ENCODE measurements at regions not wholly inside any gene's neighbourhood (a gene's known extent, or its start where the extent isn't known, plus 50 kb on each side); places are given as distances from the start of the nearest gene placed in this dataset.
"Not testable (repeated sequence)": the region's sequence is repeated elsewhere in the genome, so short reads cannot be mapped to it uniquely, and the experiment has no call there.

- DNase-seq: no peak
These were observed 65.4 kb upstream of the HAND1 start for GRCh38 chr5:154543380-154543779.

DNA sequence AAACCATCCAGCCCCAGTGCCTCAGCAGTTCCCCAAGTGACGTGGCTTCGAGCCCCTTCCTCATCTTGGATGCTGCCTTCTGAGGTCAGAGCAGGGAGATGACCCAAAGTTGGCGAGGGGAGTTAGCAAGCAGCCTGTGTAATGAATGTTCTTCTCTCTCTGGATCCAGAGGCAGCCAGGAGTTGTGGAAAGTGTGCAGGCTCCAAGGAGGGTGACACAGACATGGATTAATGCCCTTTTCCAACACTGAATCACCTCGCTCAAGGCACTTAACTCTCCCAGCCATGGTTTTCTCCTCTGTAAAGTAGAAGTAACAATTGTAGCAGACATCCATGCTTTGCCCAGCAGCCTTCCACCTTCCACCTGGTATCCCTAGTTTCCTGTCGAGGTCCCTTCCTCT is 64.6 kb upstream of the HAND1 start:
- DNase-seq: no peak

DNA sequence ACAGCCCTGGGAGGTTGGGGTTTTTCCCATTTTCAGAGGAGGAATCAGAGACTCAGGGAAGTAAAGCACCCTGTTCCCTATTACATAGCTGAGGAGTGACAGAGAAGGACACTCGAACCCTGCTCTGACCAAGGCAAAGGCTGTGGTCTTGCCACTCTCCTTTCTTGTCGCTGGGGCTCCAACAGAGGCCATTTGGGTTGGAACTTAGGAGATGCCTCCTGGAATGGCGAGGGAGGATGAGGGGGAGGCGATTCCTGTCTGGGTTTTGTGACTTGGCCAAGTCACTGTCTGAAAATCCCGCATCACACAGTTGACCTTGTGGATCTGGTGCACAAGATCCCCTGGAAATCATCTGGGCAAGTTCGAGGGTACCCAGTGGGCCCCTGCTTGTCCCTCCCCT is 64.0 kb upstream of the HAND1 start:
- DNase-seq: no peak

DNA sequence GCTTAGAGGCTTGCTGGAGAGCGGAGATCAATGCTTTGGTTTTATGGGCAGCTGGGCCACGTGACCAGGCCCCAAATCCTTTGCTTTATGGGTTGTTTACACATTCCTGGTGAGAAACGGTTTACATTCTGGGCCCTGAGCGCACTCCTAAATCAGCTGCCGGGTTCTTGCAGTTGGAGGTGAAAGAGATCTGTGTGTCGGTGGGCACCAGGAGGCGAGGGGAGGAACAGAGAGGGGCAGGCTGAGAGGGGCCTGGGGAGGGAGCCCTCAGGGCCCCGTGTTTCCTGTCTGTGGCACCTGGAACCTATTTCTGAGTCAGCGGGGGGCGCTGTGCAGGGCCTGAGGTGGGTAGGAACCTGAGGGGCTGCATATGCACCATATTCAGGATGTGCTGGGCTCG is 63.5 kb upstream of the HAND1 start:
- no peak for DNase-seq

- DNase-seq: no peak
These were observed 62.6 kb upstream of the HAND1 start for GRCh38 chr5:154540600-154540999.

DNA sequence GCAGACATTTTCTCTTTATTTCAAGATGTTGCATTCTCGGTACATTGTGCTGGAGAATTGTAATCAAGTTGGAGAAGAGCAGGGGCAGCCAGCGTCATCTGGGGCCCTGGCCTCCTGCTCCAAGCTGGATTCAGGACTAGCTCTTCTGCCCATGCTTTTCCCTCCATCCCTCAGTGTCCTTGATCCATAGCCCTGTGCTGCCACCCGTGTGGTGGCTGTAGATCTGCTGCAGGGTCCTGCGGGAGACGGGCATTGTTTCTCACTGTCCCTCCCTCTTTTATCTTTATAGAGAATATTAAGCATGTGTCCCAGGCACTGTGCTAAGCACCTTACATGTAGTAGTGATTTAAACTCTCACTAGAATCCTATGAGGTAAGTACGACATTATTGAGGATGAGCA is 60.5 kb upstream of the HAND1 start:
- no peak for DNase-seq

- DNase-seq: not testable (repeated sequence)
These were observed 58.4 kb upstream of the HAND1 start for GRCh38 chr5:154536439-154536838.

- DNase-seq: no peak
These were observed 57.5 kb upstream of the HAND1 start for GRCh38 chr5:154535535-154535934.

- no peak for DNase-seq
These were observed 56.5 kb upstream of the HAND1 start for GRCh38 chr5:154534457-154535050.

- DNase-seq: no peak
These were observed 51.3 kb upstream of the HAND1 start for GRCh38 chr5:154529282-154529681.

- DNase-seq: no peak
These were observed 50.1 kb upstream of the HAND1 start for GRCh38 chr5:154528005-154528594.

Measured in GOT3 (cell line).